ENCODE measurements at regions not wholly inside any gene's neighbourhood (a gene's known extent, or its start where the extent isn't known, plus 50 kb on each side); places are given as distances from the start of the nearest gene placed in this dataset.

GRCh38 chr4:84441758-84442377 is 57.2 kb downstream of the NKX6-1 start:
- H3K27ac ChIP-seq: no peak overlapping the region
- TF ChIP-seq CTCF (conservative IDR thresholded peaks at IDR 0.05): no peak

- no peak overlapping the region for H3K27ac ChIP-seq
- no peak for TF ChIP-seq CTCF (conservative IDR thresholded peaks at IDR 0.05)
Measured at GRCh38 chr4:84439996-84440395, 59.1 kb downstream of the NKX6-1 start.

- no peak overlapping the region for H3K27ac ChIP-seq
- no peak for TF ChIP-seq CTCF (conservative IDR thresholded peaks at IDR 0.05)
Measured at GRCh38 chr4:84436812-84437211, 62.3 kb downstream of the NKX6-1 start.

- no peak overlapping the region for H3K27ac ChIP-seq
- TF ChIP-seq CTCF (conservative IDR thresholded peaks at IDR 0.05): no peak
Measured at GRCh38 chr4:84434344-84434743, 64.7 kb downstream of the NKX6-1 start.

GRCh38 chr4:84433633-84434222 is 65.4 kb downstream of the NKX6-1 start:
- TF ChIP-seq CTCF (conservative IDR thresholded peaks at IDR 0.05): no peak
- H3K27ac ChIP-seq: no peak overlapping the region

GRCh38 chr4:84432713-84433112 is 66.4 kb downstream of the NKX6-1 start:
- TF ChIP-seq CTCF (conservative IDR thresholded peaks at IDR 0.05): no peak
- H3K27ac ChIP-seq: no peak overlapping the region

GRCh38 chr4:84420608-84421007 is 78.5 kb downstream of the NKX6-1 start:
- peak overlapping the region; percentile 78 for H3K27ac ChIP-seq
- no peak for TF ChIP-seq CTCF (conservative IDR thresholded peaks at IDR 0.05)
